ENCODE measurements at regions not wholly inside any gene's neighbourhood (a gene's known extent, or its start where the extent isn't known, plus 50 kb on each side); places are given as distances from the start of the nearest gene placed in this dataset.
"Not testable (repeated sequence)": the region's sequence is repeated elsewhere in the genome, so short reads cannot be mapped to it uniquely, and the experiment has no call there.

GRCh38 chr6:14459315-14459714 is 341.7 kb downstream of the CD83 start:
- no peak for DNase-seq (ENCODE audit: low read depth)

GRCh38 chr6:14460556-14460955 is 343.0 kb downstream of the CD83 start:
- no peak for DNase-seq (ENCODE audit: low read depth)

GRCh38 chr6:14462135-14462534 is 344.6 kb downstream of the CD83 start:
- DNase-seq (ENCODE audit: low read depth) = no peak

DNA sequence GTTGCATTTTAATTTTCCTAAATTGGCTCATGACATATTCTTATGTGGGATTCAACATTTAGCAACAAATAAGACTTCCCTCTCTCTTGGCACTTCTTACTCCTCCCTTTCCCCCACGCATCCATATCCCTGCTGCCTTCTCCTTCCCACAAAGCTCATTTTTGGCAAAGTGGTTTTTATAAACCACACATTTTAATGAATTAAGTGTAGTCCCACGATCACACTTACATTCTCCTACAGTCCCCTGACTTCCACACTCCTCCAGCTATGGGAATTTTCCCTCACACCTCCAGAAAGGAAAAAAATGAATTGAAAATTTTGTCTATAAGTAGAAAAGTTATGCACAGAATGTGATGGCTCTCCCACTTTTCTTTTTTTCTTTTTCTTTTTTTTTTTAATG is 345.0 kb downstream of the CD83 start:
- DNase-seq (ENCODE audit: low read depth) = no peak

DNA sequence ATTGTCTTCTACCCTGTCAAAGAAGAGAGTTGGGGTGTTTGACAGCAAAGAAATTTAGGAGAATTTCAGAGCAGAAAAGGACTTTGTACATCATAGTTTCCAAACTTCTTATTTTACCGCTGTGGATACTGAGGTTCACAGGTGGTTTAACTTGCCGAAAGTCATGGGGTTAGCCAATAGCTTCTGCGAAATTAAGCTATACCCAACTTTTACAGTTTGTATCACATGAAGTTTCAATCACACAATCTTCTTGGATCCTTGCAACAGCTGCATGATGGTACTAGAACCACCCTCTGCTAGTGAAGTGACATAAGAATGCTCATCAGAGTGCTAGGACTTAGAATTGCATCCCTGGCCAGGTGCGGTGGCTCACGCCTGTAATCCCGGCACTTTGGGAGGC is 345.5 kb downstream of the CD83 start:
- DNase-seq (ENCODE audit: low read depth) = no peak

GRCh38 chr6:14464055-14464454 is 346.5 kb downstream of the CD83 start:
- DNase-seq (ENCODE audit: low read depth) = no peak

GRCh38 chr6:14464716-14465115 is 347.1 kb downstream of the CD83 start:
- no peak for DNase-seq (ENCODE audit: low read depth)

- DNase-seq (ENCODE audit: low read depth) = no peak
Measured at GRCh38 chr6:14466278-14466677, 348.7 kb downstream of the CD83 start.

GRCh38 chr6:14467591-14467990 is 350.0 kb downstream of the CD83 start:
- no peak for DNase-seq (ENCODE audit: low read depth)

DNA sequence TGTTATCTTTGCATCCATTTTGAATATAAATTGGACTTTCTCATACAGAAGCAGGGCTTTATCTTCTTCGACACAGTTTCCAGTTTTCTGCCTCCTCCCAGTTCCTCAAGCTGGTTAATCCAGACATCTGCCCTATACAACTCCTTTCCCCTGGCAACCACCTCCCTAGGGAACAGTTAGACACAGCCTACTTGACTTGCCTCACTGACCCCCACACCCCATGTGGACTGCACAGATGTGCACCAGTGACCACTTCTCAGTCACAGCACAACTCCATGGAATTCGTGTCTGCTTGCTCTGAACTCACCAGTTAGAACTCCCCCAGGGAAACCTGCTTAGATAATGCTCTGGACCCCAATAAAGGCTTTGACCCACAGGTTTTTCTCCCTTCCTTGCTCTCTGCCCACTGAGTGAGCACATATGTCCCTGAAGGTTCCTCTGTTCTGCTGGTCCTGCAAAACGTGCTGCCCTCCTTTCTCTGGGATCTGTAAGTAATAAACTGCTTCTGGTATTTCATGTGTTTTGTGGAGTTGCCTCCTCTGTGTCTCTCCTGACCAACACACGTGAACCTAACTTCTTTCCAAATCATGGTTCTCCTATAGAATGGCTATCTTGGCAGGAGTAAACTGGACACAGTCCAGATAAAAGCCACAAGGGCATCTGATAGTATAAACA is 351.2 kb downstream of the CD83 start:
- no peak for DNase-seq (ENCODE audit: low read depth)

DNA sequence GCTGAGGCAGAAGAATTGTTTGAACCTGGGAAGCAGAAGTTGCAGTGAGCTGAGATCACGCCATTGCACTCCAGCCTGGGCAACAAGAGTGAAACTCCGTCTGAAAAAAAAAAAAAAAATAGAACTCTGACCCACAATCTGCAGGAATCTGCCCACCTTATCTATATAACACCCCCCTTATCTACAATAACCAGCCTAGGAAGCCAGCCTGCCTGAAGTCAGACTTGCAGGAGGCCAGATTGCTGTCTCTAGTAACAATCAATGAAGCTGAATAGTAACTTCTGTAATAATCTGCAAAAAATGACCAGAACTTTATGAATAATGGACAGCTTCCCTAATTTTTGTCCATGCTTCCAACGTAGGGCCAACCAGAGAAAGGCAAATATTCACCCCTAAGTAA is 352.5 kb downstream of the CD83 start:
- no peak for DNase-seq (ENCODE audit: low read depth)

GRCh38 chr6:14470671-14471070 is 353.1 kb downstream of the CD83 start:
- DNase-seq (ENCODE audit: low read depth) = no peak

GRCh38 chr6:14472255-14472985 is 354.8 kb downstream of the CD83 start:
- no peak for DNase-seq (ENCODE audit: low read depth)

- DNase-seq (ENCODE audit: low read depth) = no peak
Measured at GRCh38 chr6:14472986-14473337, 355.4 kb downstream of the CD83 start.

GRCh38 chr6:14474816-14475215 is 357.2 kb downstream of the CD83 start:
- no peak for DNase-seq (ENCODE audit: low read depth)

DNA sequence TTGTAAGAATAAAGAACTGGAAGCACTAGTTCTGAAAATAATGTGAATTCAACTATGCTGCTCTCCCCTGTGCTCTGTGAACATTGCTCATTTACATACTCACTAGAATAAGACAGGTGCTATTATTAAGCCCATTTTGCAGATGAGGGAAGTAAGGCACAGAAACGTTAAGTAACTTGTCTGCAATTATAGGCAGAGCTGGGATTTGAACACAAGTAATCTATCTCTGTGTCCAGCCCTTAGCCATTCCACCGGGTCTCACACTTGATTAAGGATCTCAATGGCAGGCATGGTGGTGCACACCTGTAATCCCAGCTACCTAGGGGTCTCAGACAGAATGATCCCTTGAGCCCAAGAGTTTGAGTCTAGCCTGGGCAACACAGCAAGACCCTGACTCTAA is 357.7 kb downstream of the CD83 start:
- DNase-seq (ENCODE audit: low read depth) = no peak

DNA sequence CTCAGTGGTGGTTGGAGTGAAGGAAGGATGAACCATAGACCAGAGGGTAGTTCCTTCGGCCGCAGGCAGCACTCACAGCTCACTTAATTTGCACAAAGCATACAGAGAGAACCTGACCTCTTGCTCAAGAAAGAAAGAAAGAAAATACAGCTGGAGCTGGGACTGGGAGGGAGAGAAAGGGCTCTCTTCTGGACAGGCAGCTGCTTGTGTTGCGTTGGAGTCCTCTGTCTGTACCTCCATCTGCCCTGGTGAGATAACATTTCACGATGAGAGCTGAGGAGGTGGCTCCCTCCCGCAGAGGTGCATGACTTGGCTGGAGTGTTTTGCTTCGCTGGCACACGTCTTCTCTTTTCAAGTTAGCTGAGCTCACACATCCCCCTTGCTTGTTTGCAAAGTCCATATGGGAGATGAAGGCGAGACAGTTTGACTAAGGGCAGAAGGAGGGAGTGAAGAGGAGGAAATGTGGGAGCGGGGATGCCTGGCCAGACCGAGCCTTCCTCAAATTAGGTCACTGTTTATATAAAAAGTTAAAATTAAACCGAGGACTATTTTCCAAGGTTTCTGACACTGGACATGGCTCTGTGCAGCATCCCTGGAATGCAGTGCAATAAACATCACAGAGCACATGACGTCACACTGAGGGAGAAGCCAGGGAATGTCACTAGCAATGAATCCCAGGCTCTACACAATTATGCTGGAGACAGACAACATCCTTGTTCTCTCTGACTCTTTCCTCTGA is 359.4 kb downstream of the CD83 start:
- DNase-seq (ENCODE audit: low read depth) = no peak

GRCh38 chr6:14477559-14477958 is 360.0 kb downstream of the CD83 start:
- no peak for DNase-seq (ENCODE audit: low read depth)

- no peak for DNase-seq (ENCODE audit: low read depth)
Measured at GRCh38 chr6:14478381-14479225, 361.0 kb downstream of the CD83 start.

DNA sequence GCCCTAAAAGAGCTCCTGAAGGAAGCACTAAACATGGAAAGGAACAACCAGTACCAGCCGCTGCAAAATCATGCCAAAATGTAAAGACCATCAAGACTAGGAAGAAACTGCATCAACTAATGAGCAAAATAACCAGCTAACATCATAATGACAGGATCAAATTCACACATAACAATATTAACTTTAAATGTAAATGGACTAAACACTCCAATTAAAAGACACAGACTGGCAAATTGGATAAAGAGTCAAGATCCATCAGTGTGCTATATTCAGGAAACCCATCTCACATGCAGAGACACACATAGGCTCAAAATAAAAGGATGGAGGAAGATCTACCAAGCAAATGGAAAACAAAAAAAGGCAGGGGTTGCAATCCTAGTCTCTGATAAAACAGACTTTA is 364.4 kb downstream of the CD83 start:
- not testable (repeated sequence) for DNase-seq (ENCODE audit: low read depth)

DNA sequence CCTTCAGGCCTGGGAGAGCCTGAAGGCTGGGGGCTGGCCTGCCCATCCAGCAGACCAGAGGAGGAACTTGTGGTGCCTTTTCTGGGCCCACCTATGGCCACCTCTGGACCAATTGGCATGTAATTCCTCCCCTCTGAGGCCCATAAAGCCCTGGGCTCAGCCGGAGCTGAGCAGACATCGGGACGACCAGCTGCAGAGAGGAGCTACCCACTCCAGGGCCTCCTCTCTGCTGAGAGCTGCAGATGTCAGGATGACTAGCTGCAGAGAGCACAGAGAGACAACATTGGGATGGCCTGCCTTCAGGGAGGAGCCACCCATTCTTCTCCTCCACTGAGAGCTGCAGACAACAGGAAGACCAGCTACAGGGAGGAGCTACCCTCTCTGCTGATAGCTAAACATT is 370.1 kb downstream of the CD83 start:
- DNase-seq (ENCODE audit: low read depth) = no peak

DNA sequence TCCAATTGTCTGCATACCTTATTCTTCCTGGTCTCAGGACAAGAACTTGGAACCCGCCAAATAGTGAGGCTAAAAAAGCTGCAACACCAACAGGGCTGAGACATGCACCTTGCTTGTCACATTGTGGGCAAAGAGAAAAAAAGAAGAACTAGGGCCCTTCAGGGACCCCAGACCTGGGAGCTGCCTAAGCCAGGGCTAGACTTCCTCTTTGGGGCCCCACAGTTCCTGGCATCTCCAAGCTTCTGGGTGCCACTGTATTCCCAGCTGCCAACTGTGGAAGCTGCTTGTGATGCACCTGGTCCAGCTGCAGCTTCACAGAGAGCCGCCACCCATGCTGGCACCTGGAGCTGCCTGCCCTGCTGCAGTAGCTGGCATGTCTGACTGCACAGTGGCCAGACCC is 370.6 kb downstream of the CD83 start:
- no peak for DNase-seq (ENCODE audit: low read depth)

Measured in stimulated activated CD4-positive, alpha-beta T cell treated with anti-CD3 and anti-CD28 coated beads, Interleukin-2, amount 100 ng/mL, for 4 hours (primary cell).